ENCODE measurements at regions not wholly inside any gene's neighbourhood (a gene's known extent, or its start where the extent isn't known, plus 50 kb on each side); places are given as distances from the start of the nearest gene placed in this dataset.

DNA sequence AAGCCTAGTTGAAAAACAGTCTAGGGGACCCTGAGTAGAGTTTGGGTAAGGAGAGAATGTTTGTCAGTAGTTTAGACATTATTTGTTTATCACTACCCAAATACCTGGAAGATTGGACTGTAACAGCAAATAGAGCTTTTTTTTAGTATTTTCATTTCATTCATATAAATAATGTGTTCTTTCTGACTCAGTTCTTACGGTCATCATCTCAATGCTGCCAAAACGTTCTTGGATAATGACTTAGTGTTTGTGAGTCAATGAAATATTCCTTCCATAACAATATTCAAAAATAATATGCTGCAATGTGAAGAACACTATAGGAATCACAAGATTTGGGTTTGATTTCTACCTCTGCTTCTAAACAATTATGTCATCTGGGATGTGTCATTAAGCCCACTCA, 400.0 kb upstream of the PKN2 start:
- no peaks in the 10 kb centered on the region for H3K27me3 ChIP-seq (ENCODE audit: control insufficient read depth in 1 of 2, insufficient read depth in 2 of 2, low read length in 1 of 2)
- H3K4me1 ChIP-seq (ENCODE audit: control insufficient read depth in 1 of 2, insufficient read depth in 2 of 2, low read length in 2 of 2), result no peaks in the 10 kb centered on the region
- intact Hi-C loops (cut with DNase I), result no loop called here
- ATAC-seq (ENCODE audit: low FRiP score) (no peak), DNase-seq (no peak)
- no peaks in the 10 kb centered on the region for H3K36me3 ChIP-seq (ENCODE audit: control insufficient read depth in 1 of 2, insufficient read depth in 2 of 2, low read length in 1 of 2)
- H3K4me3 ChIP-seq (ENCODE audit: low read length in 2 of 2), result no peak overlapping the region
- peaks cover 2% of the 10 kb centered on the region for H3K9me3 ChIP-seq (ENCODE audit: control insufficient read depth, low read length)
- WGBS, 2 donors, result 57 to 59% methylated on average over 2 of the region's 2 CpGs
- H3K27ac ChIP-seq (ENCODE audit: low read depth in 1 of 2, low read length in 2 of 2), result no peak overlapping the region

DNA sequence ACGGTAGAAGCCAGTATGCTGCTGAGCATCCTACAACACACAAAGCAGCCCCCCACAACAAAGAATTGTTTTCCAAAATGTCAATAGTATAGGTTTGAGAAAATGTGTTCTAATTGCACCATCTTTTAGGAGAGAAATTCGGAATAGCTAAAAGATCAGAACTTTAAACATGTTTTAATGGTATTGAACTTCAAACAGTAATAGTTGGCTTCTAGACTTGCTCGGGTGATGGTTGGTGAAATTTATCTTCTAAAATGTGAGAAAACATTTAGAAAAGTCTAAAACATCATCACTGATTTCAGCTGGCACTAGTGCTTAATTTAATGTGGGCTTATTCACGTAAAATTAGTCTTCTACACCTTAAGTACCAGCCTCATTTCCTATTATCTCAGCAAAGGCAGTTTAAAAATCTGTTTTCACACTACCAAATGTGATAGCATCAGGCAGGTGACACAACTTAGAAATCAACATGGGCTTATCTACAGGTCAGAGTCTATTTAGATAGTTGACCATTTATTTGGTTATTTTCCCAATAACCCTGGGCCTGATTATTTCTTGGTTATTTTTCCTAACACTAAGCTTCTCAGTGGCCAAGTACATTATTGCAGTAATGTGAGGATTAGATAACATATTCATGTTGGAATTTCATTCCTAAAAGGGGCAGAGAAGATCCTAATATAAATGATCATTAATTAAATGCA, 399.3 kb upstream of the PKN2 start:
- intact Hi-C loops (cut with DNase I), result no loop called here
- H3K4me3 ChIP-seq (ENCODE audit: low read length in 2 of 2), result no peak overlapping the region
- H3K36me3 ChIP-seq (ENCODE audit: control insufficient read depth in 1 of 2, insufficient read depth in 2 of 2, low read length in 1 of 2), result no peaks in the 10 kb centered on the region
- no peak overlapping the region for H3K27ac ChIP-seq (ENCODE audit: low read depth in 1 of 2, low read length in 2 of 2)
- peaks cover 2% of the 10 kb centered on the region for H3K9me3 ChIP-seq (ENCODE audit: control insufficient read depth, low read length)
- no peak for DNase-seq
- no peak for ATAC-seq (ENCODE audit: low FRiP score)
- H3K27me3 ChIP-seq (ENCODE audit: control insufficient read depth in 1 of 2, insufficient read depth in 2 of 2, low read length in 1 of 2), result no peaks in the 10 kb centered on the region
- 78 to 83% methylated on average over 4 of the region's 4 CpGs for WGBS, 2 donors
- no peaks in the 10 kb centered on the region for H3K4me1 ChIP-seq (ENCODE audit: control insufficient read depth in 1 of 2, insufficient read depth in 2 of 2, low read length in 2 of 2)

DNA sequence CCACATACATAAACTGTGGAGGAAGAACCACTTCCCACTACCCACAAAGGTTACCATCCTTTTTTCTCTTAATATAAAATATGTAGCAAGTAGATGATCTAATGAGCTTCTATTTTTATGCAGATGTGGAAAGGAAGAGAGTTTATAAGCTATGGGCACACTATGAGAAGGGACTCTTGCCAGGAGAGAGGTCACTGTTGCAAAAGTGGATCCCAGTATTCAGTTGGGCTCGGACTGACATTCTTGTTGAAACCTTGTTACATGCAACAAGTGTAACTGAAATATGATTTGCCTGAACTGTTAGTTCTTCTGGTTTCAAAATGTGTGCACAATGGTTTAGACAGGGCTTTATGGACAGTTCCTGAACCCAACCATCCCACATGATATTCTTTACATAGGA, 397.4 kb upstream of the PKN2 start:
- H3K9me3 ChIP-seq (ENCODE audit: control insufficient read depth, low read length), result peaks cover 2% of the 10 kb centered on the region
- H3K4me1 ChIP-seq (ENCODE audit: control insufficient read depth in 1 of 2, insufficient read depth in 2 of 2, low read length in 2 of 2), result no peaks in the 10 kb centered on the region
- ATAC-seq (ENCODE audit: low FRiP score) (no peak), DNase-seq (no peak)
- H3K36me3 ChIP-seq (ENCODE audit: control insufficient read depth in 1 of 2, insufficient read depth in 2 of 2, low read length in 1 of 2), result no peaks in the 10 kb centered on the region
- H3K27ac ChIP-seq (ENCODE audit: low read depth in 1 of 2, low read length in 2 of 2), result no peak overlapping the region
- WGBS, 2 donors, result 70 to 73% methylated on average over 1 of the region's 1 CpG
- no peaks in the 10 kb centered on the region for H3K27me3 ChIP-seq (ENCODE audit: control insufficient read depth in 1 of 2, insufficient read depth in 2 of 2, low read length in 1 of 2)
- no peak overlapping the region for H3K4me3 ChIP-seq (ENCODE audit: low read length in 2 of 2)
- intact Hi-C loops (cut with DNase I), result no loop called here

DNA sequence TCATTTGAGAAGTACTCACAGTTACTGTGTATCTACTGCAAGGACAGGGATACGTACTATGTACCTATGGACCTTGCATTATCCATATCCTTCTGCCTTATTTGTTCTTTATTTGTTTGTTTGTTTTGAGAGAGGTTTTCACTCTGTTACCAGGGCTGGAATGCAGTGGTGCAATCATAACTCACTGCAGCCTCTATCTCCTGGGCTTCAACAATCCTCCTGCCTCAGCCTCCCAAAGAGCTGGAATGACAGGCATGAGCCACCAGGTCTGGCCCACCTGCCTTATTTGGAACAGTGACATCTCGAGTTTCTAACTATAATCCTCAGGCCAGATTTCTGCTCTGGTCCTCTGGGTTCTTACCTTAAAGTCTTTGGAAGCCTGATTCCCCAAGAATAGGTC, 395.5 kb upstream of the PKN2 start:
- no peak for DNase-seq
- H3K27me3 ChIP-seq (ENCODE audit: control insufficient read depth in 1 of 2, insufficient read depth in 2 of 2, low read length in 1 of 2), result no peaks in the 10 kb centered on the region
- ATAC-seq (ENCODE audit: low FRiP score), result no peak
- H3K9me3 ChIP-seq (ENCODE audit: control insufficient read depth, low read length), result peaks cover 2% of the 10 kb centered on the region
- H3K4me1 ChIP-seq (ENCODE audit: control insufficient read depth in 1 of 2, insufficient read depth in 2 of 2, low read length in 2 of 2), result no peaks in the 10 kb centered on the region
- intact Hi-C loops (cut with DNase I), result no loop called here
- H3K4me3 ChIP-seq (ENCODE audit: low read length in 2 of 2), result no peak overlapping the region
- no peak overlapping the region for H3K27ac ChIP-seq (ENCODE audit: low read depth in 1 of 2, low read length in 2 of 2)
- no peaks in the 10 kb centered on the region for H3K36me3 ChIP-seq (ENCODE audit: control insufficient read depth in 1 of 2, insufficient read depth in 2 of 2, low read length in 1 of 2)
- WGBS, 2 donors, result 70 to 74% methylated on average over 2 of the region's 2 CpGs

DNA sequence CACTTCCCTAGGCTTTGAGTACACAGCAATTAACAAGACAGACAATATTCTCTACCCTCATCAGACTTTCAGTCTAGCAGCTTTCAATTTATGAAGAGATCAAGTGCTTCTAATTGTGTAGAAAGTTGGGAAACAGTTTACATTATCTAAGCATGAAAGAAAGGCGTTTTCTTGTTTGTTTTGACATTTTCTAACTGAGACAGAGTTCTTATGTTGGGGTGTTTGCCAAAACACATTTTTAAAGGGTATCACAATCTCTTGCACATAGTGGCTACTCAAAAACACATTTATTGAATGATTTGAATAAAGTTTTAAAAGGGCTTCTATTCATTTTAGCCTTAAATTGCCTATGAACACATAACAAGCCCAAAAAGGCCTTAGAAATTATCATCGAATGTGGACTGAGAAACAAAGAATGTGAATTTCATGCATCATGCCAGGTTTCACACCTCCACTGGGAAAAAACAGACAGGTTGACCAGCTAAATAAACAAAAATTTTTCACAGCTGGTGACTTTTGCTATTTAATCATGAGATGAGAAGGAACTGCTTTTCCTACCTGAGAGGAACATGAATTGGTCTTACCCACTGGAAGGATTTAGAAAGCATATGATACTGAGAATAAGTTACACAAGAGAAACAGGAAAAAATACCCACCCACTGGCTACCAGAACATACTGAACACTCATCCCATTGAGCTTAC, 394.5 kb upstream of the PKN2 start:
- Histone ChIP-seq H3K4me1 (ENCODE audit: control insufficient read depth in 1 of 2, insufficient read depth in 2 of 2, low read length in 2 of 2) (no peaks in the 10 kb centered on the region), H3K4me3 (ENCODE audit: low read length in 2 of 2) (no peak overlapping the region), H3K27me3 (ENCODE audit: control insufficient read depth in 1 of 2, insufficient read depth in 2 of 2, low read length in 1 of 2) (no peaks in the 10 kb centered on the region), H3K36me3 (ENCODE audit: control insufficient read depth in 1 of 2, insufficient read depth in 2 of 2, low read length in 1 of 2) (no peaks in the 10 kb centered on the region), H3K27ac (ENCODE audit: low read depth in 1 of 2, low read length in 2 of 2) (no peak overlapping the region), H3K9me3 (ENCODE audit: control insufficient read depth, low read length) (peaks cover 3% of the 10 kb centered on the region)
- WGBS, 2 donors, result 59 to 62% methylated on average over 2 of the region's 2 CpGs
- intact Hi-C loops (cut with DNase I), result no loop called here
- DNase-seq (no peak), ATAC-seq (ENCODE audit: low FRiP score) (no peak)

DNA sequence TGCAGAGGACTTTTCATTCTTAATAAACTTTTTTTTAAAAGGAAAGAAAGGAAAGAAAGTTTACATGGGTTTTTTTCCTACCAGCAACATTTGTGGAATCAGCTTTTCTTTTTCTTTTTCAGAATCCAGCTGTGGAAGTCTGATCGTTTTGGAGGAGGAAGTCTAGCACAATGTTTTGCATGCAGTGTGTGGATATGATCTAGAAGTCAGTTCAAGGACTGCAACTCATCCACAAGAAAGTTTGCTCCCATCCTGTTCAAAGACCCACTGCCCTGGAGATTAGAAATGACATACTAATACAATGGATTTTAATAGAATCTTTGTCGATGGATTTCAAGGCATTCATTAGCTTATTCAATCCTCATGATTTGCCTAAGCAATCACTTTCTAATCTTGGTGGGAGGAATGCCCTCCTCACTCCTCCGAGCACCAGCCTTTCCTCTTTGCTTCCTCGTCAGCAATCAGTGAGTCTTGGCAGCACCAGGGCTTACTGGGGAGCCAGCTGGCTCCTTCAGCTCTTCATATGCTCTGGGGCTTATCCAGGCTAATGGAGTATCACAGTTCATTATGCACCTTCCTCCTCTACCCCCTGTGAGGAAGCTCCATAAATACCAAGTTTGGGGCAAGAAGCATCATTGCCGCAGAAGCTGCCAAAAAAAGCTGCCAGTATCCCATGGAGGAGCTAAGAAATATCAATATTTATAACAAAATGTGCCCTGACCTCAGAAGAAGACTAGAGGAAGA, 392.3 kb upstream of the PKN2 start:
- Histone ChIP-seq H3K4me3 (ENCODE audit: low read length in 2 of 2) (no peak overlapping the region), H3K27ac (ENCODE audit: low read depth in 1 of 2, low read length in 2 of 2) (no peak overlapping the region), H3K36me3 (ENCODE audit: control insufficient read depth in 1 of 2, insufficient read depth in 2 of 2, low read length in 1 of 2) (no peaks in the 10 kb centered on the region), H3K9me3 (ENCODE audit: control insufficient read depth, low read length) (peaks cover 3% of the 10 kb centered on the region), H3K27me3 (ENCODE audit: control insufficient read depth in 1 of 2, insufficient read depth in 2 of 2, low read length in 1 of 2) (no peaks in the 10 kb centered on the region), H3K4me1 (ENCODE audit: control insufficient read depth in 1 of 2, insufficient read depth in 2 of 2, low read length in 2 of 2) (no peaks in the 10 kb centered on the region)
- DNase-seq (no peak), ATAC-seq (ENCODE audit: low FRiP score) (no peak)
- 42% methylated on average over 5 of the region's 5 CpGs for WGBS, 2 donors
- intact Hi-C loops (cut with DNase I), result no loop called here

DNA sequence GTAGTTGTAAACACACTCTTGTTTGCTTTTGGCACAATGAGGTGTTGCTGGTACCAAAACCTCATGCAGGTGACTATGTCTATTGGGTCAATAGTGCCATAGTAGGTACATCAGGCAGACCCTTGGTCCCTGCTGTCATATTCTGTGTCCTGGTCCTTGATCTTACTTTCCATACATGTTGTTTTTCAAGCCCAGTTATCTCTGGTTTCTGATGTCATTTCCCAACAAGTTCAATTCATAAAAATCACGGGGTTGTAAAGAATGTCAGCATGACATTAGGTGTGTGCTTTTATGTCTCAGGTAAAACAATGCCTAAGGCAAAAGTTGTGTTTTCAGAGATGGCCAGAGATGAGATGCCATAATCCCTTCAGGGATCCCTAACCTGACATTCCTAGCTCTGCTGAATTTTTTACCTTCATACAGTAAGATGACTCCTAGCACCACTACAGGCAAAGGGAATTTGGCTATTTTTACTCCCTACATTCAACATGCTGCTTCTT, 390.3 kb upstream of the PKN2 start:
- DNase-seq (no peak), ATAC-seq (ENCODE audit: low FRiP score) (no peak)
- Histone ChIP-seq H3K4me3 (ENCODE audit: low read length in 2 of 2) (no peak overlapping the region), H3K4me1 (ENCODE audit: control insufficient read depth in 1 of 2, insufficient read depth in 2 of 2, low read length in 2 of 2) (no peaks in the 10 kb centered on the region), H3K27me3 (ENCODE audit: control insufficient read depth in 1 of 2, insufficient read depth in 2 of 2, low read length in 1 of 2) (no peaks in the 10 kb centered on the region), H3K27ac (ENCODE audit: low read depth in 1 of 2, low read length in 2 of 2) (no peak overlapping the region), H3K36me3 (ENCODE audit: control insufficient read depth in 1 of 2, insufficient read depth in 2 of 2, low read length in 1 of 2) (no peaks in the 10 kb centered on the region), H3K9me3 (ENCODE audit: control insufficient read depth, low read length) (peaks cover 1% of the 10 kb centered on the region)
- intact Hi-C loops (cut with DNase I), result no loop called here
- WGBS, 2 donors, result 84% methylated on average over 1 of the region's 1 CpG

DNA sequence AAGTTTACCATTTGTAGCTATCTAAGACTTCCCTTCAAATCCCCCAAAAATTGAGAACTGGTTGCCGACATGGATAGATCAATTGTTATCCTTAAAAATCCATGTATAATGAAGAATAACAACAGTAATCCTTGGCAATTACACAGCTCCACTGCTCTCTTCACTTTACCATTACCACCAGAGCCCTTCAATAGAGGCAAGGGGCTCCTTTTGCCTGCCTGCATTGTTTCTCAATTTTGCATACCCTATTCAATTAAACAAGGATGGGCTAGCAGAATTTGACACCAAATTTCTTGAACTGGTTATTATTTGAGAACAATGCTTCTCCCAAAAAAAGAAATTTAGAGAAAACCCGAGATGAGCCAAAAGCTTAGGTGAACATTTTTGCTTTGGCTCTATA, 387.8 kb upstream of the PKN2 start:
- Histone ChIP-seq H3K36me3 (ENCODE audit: control insufficient read depth in 1 of 2, insufficient read depth in 2 of 2, low read length in 1 of 2) (no peaks in the 10 kb centered on the region), H3K9me3 (ENCODE audit: control insufficient read depth, low read length) (peaks cover 1% of the 10 kb centered on the region), H3K4me3 (ENCODE audit: low read length in 2 of 2) (no peak overlapping the region), H3K4me1 (ENCODE audit: control insufficient read depth in 1 of 2, insufficient read depth in 2 of 2, low read length in 2 of 2) (no peaks in the 10 kb centered on the region), H3K27ac (ENCODE audit: low read depth in 1 of 2, low read length in 2 of 2) (no peak overlapping the region), H3K27me3 (ENCODE audit: control insufficient read depth in 1 of 2, insufficient read depth in 2 of 2, low read length in 1 of 2) (no peaks in the 10 kb centered on the region)
- intact Hi-C loops (cut with DNase I), result no loop called here
- ATAC-seq (ENCODE audit: low FRiP score) (no peak), DNase-seq (no peak)
- WGBS, 2 donors, result 93 to 97% methylated on average over 2 of the region's 2 CpGs

All from aorta (tissue), 5 donors.